ENCODE measurements at regions not wholly inside any gene's neighbourhood (a gene's known extent, or its start where the extent isn't known, plus 50 kb on each side); places are given as distances from the start of the nearest gene placed in this dataset.

GRCh38 chr4:179836179-179837075, 2394.2 kb upstream of the AGA start:
- WGBS, 3 donors: 65 to 71% (median 68%) methylated on average over 11 of the region's 11 CpGs
- no peak overlapping the region for H3K27ac ChIP-seq (ENCODE audit: low read depth, low read length)

GRCh38 chr4:179843370-179843769, 2399.8 kb upstream of the TENM3 start:
- WGBS, 3 donors: 21 to 46% (median 42%) methylated on average over 3 of the region's 3 CpGs
- H3K27ac ChIP-seq (ENCODE audit: low read depth, low read length): no peak overlapping the region

- no peak overlapping the region for H3K27ac ChIP-seq (ENCODE audit: low read depth, low read length)
- WGBS, 3 donors: 71 to 77% (median 75%) methylated on average over 3 of the region's 3 CpGs
Measured at GRCh38 chr4:179855469-179855868, 2387.7 kb upstream of the TENM3 start.

GRCh38 chr4:179858221-179858620, 2385.0 kb upstream of the TENM3 start:
- H3K27ac ChIP-seq (ENCODE audit: low read depth, low read length): no peak overlapping the region
- 84 to 91% (median 85%) methylated on average over 4 of the region's 4 CpGs for WGBS, 3 donors

- no peak overlapping the region for H3K27ac ChIP-seq (ENCODE audit: low read depth, low read length)
- WGBS, 3 donors: 13 to 26% (median 21%) methylated on average over 6 of the region's 6 CpGs
Measured at GRCh38 chr4:179867300-179867878, 2375.8 kb upstream of the TENM3 start.

GRCh38 chr4:179871726-179872125, 2371.5 kb upstream of the TENM3 start:
- no peak overlapping the region for H3K27ac ChIP-seq (ENCODE audit: low read depth, low read length)
- WGBS, 3 donors: 71 to 85% (median 72%) methylated on average over 1 of the region's 1 CpG

GRCh38 chr4:179872755-179873154, 2370.4 kb upstream of the TENM3 start:
- WGBS, 3 donors: 48 to 59% (median 50%) methylated on average over 3 of the region's 3 CpGs
- no peak overlapping the region for H3K27ac ChIP-seq (ENCODE audit: low read depth, low read length)

GRCh38 chr4:179880756-179881155, 2362.4 kb upstream of the TENM3 start:
- WGBS, 3 donors: 48 to 52% (median 51%) methylated on average over 3 of the region's 3 CpGs
- no peak overlapping the region for H3K27ac ChIP-seq (ENCODE audit: low read depth, low read length)

- H3K27ac ChIP-seq (ENCODE audit: low read depth, low read length): no peak overlapping the region
- 75 to 77% (median 76%) methylated on average over 3 of the region's 3 CpGs for WGBS, 3 donors
Measured at GRCh38 chr4:179894066-179894778, 2349.0 kb upstream of the TENM3 start.

- H3K27ac ChIP-seq (ENCODE audit: low read depth, low read length): no peak overlapping the region
Measured at GRCh38 chr4:179919587-179919986, 2323.6 kb upstream of the TENM3 start.

GRCh38 chr4:179927473-179927872, 2315.7 kb upstream of the TENM3 start:
- WGBS, 3 donors: 37 to 60% (median 50%) methylated on average over 1 of the region's 1 CpG
- no peak overlapping the region for H3K27ac ChIP-seq (ENCODE audit: low read depth, low read length)

- H3K27ac ChIP-seq (ENCODE audit: low read depth, low read length): no peak overlapping the region
Measured at GRCh38 chr4:179941911-179942310, 2301.3 kb upstream of the TENM3 start.

GRCh38 chr4:179976777-179977176, 2266.4 kb upstream of the TENM3 start:
- H3K27ac ChIP-seq (ENCODE audit: low read depth, low read length): no peak overlapping the region
- 82 to 84% (median 83%) methylated on average over 7 of the region's 7 CpGs for WGBS, 3 donors

- H3K27ac ChIP-seq (ENCODE audit: low read depth, low read length): no peak overlapping the region
Measured at GRCh38 chr4:179977378-179977777, 2265.8 kb upstream of the TENM3 start.

GRCh38 chr4:179981161-179981560, 2262.0 kb upstream of the TENM3 start:
- H3K27ac ChIP-seq (ENCODE audit: low read depth, low read length): no peak overlapping the region

GRCh38 chr4:179989975-179990374, 2253.2 kb upstream of the TENM3 start:
- 63 to 80% (median 64%) methylated on average over 4 of the region's 4 CpGs for WGBS, 3 donors
- H3K27ac ChIP-seq (ENCODE audit: low read depth, low read length): no peak overlapping the region

GRCh38 chr4:180009316-180009715, 2233.9 kb upstream of the TENM3 start:
- 73 to 80% (median 73%) methylated on average over 2 of the region's 2 CpGs for WGBS, 3 donors
- no peak overlapping the region for H3K27ac ChIP-seq (ENCODE audit: low read depth, low read length)

GRCh38 chr4:180028682-180029081, 2214.5 kb upstream of the TENM3 start:
- no peak overlapping the region for H3K27ac ChIP-seq (ENCODE audit: low read depth, low read length)
- 53 to 64% (median 56%) methylated on average over 8 of the region's 8 CpGs for WGBS, 3 donors

GRCh38 chr4:180031330-180031729, 2211.9 kb upstream of the TENM3 start:
- WGBS, 3 donors: 79 to 92% (median 84%) methylated on average over 1 of the region's 1 CpG
- no peak overlapping the region for H3K27ac ChIP-seq (ENCODE audit: low read depth, low read length)

- no peak overlapping the region for H3K27ac ChIP-seq (ENCODE audit: low read depth, low read length)
- 69 to 76% (median 72%) methylated on average over 1 of the region's 1 CpG for WGBS, 3 donors
Measured at GRCh38 chr4:180041576-180041975, 2201.6 kb upstream of the TENM3 start.
